BE2C (cell line): ENCODE measurements at regions not wholly inside any gene's neighbourhood (a gene's known extent, or its start where the extent isn't known, plus 50 kb on each side); places are given as distances from the start of the nearest gene placed in this dataset.

Experiments
- DNase-seq: peaks from one replicate; pipeline ENCODE4 v3.0.0-alpha.2; 2020
- H3K27me3 ChIP-seq: fragments of 250-450 bp; sonication (Bioruptor Pico); 2 replicates; pipeline ENCODE4 v1.5.1; 2020; ENCODE audit warnings: mild to moderate bottlenecking
- H3K36me3 ChIP-seq: fragments of 250-450 bp; sonication (Bioruptor Pico); 2 replicates; pipeline ENCODE4 v1.5.1; 2020; ENCODE audit warnings: mild to moderate bottlenecking
- H3K4me1 ChIP-seq: fragments of 250-450 bp; sonication (Bioruptor Pico); 2 replicates; pipeline ENCODE4 v1.5.1; 2020
- H3K4me3 ChIP-seq: 2 replicates; pipeline ENCODE4 v1.5.1; 2011; ENCODE audit warnings: low read depth, low read length
- H3K9me3 ChIP-seq: fragments of 250-450 bp; sonication (Bioruptor Pico); 2 replicates; pipeline ENCODE4 v1.5.1; 2020
- TF ChIP-seq, protein P1 (sequence below): IDR thresholded peaks from 2 replicates; pipeline ENCODE4 v1.5.1; 2012; ENCODE audit warnings: mild to moderate bottlenecking, low read depth, low read length

DNA sequence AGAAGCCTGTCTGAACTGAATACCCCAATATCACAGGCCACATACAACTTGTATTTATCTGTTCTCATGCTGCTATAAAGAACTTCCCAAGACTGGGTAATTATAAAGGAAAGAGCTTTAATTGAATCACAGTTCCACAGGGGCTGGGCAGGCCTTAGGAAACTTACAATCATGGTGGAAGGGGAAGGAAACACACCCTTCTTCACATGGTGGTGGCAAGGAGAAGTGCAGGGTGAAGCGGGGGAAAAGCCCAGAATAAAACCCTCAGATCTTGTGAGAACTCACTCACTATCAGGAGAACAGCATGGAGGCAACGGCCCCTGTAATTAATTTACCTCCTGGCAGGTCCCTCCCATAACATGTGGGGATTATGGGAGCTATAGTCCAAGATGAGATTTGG lies 50.3 kb upstream of the FNDC1 start:
- Histone ChIP-seq H3K36me3 (no peaks in the 10 kb centered on the region), H3K9me3 (no peaks in the 10 kb centered on the region; the same call in 1 of the 2 replicates), H3K4me1 (no peaks in the 10 kb centered on the region), H3K27me3 (no peaks in the 10 kb centered on the region; the same call in 1 of the 2 replicates), H3K4me3 (no peak overlapping the region)
- DNase-seq, result no peak
- TF ChIP-seq, protein P1, sequence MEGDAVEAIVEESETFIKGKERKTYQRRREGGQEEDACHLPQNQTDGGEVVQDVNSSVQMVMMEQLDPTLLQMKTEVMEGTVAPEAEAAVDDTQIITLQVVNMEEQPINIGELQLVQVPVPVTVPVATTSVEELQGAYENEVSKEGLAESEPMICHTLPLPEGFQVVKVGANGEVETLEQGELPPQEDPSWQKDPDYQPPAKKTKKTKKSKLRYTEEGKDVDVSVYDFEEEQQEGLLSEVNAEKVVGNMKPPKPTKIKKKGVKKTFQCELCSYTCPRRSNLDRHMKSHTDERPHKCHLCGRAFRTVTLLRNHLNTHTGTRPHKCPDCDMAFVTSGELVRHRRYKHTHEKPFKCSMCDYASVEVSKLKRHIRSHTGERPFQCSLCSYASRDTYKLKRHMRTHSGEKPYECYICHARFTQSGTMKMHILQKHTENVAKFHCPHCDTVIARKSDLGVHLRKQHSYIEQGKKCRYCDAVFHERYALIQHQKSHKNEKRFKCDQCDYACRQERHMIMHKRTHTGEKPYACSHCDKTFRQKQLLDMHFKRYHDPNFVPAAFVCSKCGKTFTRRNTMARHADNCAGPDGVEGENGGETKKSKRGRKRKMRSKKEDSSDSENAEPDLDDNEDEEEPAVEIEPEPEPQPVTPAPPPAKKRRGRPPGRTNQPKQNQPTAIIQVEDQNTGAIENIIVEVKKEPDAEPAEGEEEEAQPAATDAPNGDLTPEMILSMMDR, result no peak

DNA sequence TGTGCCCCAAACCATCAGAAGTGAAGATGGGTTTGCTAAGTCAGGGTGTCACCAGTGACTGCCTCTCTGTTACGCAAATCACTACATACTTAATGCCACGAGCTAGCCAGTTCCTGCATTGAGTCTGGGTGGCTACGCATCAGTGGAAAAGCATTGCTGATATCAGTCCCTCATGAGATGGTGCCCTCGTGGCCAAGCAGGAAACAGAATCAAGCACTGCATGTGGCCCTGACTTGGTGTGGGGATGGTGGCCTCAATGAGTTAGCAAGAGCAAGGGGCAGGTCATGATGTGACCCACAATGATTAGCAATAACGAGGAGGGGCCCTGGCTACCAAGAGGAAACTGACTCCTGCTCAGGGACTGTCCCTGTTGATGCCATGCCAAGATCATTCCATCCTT lies 51.6 kb upstream of the FNDC1 start:
- DNase-seq, result no peak
- TF ChIP-seq, protein P1, result no peak
- no peaks in the 10 kb centered on the region for H3K4me1 ChIP-seq
- H3K4me3 ChIP-seq, result no peak overlapping the region
- no peaks in the 10 kb centered on the region for H3K36me3 ChIP-seq
- no peaks in the 10 kb centered on the region; the same call in 1 of the 2 replicates for H3K9me3 ChIP-seq
- no peaks in the 10 kb centered on the region; the same call in none of the 2 replicates for H3K27me3 ChIP-seq

DNA sequence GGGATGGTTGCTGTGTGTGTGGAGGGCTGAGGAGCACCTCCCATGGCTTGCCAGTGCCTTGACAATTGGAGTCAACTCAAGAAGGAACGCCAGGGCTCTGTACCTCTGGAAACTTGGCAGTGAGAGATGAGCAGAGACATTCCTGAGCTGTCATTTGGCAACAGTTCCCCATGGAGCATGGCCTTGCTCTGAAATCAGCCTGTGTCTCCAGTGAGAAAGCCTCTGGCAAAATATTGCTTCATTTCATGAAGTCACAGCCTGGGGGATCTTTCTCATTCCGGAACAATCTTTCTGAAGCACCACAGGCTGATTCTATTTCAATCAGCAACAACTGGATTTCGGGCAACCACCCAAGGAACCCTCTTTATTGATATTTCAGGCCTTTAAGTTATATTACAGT lies 52.2 kb upstream of the FNDC1 start:
- Histone ChIP-seq H3K4me3 (no peak overlapping the region), H3K36me3 (no peaks in the 10 kb centered on the region), H3K9me3 (no peaks in the 10 kb centered on the region; the same call in 1 of the 2 replicates), H3K4me1 (no peaks in the 10 kb centered on the region), H3K27me3 (no peaks in the 10 kb centered on the region; the same call in none of the 2 replicates)
- no peak for DNase-seq
- TF ChIP-seq, protein P1, result no peak

DNA sequence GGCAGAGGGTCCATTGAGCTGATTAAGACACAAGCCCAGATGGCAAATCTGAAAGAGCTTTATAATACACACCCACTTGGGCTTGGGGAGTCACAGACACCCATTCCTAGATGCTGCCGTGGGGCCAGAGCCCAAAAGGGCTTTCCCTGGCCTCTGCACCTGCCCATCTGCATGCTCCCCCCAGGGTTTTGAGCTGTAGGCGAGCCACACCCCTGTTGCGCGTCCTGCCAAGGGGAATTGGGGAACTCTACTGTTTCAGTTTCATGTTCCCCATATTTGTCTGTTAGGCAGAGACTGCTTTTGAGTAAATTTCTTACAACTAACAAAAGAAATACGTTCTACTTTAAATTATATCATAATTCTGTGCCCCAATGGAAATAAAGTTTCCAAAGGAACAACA lies 52.9 kb upstream of the FNDC1 start:
- Histone ChIP-seq H3K4me3 (no peak overlapping the region), H3K9me3 (no peaks in the 10 kb centered on the region; the same call in 1 of the 2 replicates), H3K36me3 (no peaks in the 10 kb centered on the region), H3K27me3 (no peaks in the 10 kb centered on the region; the same call in none of the 2 replicates), H3K4me1 (no peaks in the 10 kb centered on the region)
- TF ChIP-seq, protein P1, result no peak
- no peak for DNase-seq

DNA sequence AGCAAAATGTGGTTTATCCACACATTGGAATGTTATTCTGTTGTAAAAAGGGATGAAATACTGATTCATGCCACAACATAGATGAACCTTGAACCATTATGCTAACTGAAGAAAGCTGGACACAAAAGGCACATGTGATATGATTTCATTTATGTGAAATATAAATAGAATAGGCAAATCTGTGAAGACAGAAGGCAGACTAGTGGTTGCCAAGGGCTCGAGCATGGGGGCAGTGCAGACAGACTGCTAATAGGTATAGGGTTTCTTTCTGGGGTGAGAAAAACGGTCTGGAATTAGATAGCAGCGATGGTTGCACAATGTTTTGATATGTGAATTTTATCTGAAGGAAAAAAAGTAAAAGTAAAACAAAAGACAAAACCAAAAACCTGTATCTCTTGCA lies 54.6 kb upstream of the FNDC1 start:
- H3K4me3 ChIP-seq, result no peak overlapping the region
- H3K9me3 ChIP-seq, result no peaks in the 10 kb centered on the region
- no peaks in the 10 kb centered on the region for H3K4me1 ChIP-seq
- no peaks in the 10 kb centered on the region; the same call in none of the 2 replicates for H3K27me3 ChIP-seq
- no peaks in the 10 kb centered on the region for H3K36me3 ChIP-seq
- TF ChIP-seq, protein P1, result no peak
- DNase-seq, result no peak

DNA sequence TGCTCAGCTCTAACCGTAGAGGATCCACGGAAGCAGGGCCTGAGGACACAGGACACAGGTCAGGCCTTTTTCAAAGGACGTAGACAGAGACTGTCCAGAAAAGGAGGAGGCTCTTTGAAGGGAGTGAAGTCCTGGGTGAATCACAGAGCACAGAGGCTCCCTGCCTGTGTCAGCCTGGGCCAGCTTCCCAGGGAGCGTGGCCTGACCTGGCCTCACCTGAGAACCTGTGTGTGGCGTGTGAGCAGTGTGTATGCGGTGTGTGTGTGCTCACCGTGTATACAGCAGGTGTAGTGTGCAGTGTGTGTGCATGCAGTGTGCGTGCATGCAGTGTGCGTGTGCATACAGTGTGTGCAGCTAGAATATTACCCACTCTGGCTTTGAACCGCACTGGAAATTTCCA lies 56.0 kb upstream of the FNDC1 start:
- H3K36me3 ChIP-seq, result no peaks in the 10 kb centered on the region

More for the DNA sequence above, 56.0 kb upstream of the FNDC1 start:
- DNase-seq, result no peak
- no peaks in the 10 kb centered on the region for H3K4me1 ChIP-seq
- no peak overlapping the region for H3K4me3 ChIP-seq
- TF ChIP-seq, protein P1, result no peak
- no peaks in the 10 kb centered on the region for H3K9me3 ChIP-seq
- no peaks in the 10 kb centered on the region; the same call in none of the 2 replicates for H3K27me3 ChIP-seq
